NCI-H2107 treated with DMSO at 0.1 percent for 48 hours (cell line): ENCODE measurements at regions not wholly inside any gene's neighbourhood (a gene's known extent, or its start where the extent isn't known, plus 50 kb on each side); places are given as distances from the start of the nearest gene placed in this dataset.

Experiments
- DNase-seq: peaks from one replicate; lab custom pipeline; 2025; ENCODE audit not compliant: unreplicated experiment; lab: John Stamatoyannopoulos, UW

DNA sequence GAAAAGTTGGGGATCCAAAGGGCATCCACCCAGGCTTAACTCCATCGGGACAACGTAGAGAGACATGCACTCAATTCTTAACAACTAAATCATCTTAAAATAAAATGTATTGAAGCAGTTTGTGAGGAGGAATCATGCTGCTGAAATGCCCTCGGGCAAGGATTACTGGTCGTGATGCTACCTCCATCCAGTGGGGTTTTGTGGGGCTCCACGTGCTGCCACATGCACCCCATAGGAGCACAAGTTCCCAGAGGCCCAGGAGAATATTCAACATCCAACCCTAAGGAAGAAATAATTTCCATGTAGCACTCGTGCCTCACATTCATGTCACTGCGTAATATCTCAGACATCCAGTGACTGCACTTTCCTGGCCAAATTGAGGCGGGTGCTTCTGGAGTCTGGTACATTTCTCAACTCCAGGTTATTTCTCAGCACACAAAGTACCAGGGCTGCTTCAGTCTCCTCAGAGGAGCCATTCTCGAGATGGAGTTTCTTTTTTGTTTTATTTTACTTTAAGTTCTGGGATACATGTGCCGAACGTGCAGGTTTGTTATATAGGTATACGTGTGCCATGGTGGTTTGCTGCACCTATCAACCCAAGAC, 429.8 kb downstream of the FOXO1 start:
- DNase-seq = no peak

DNA sequence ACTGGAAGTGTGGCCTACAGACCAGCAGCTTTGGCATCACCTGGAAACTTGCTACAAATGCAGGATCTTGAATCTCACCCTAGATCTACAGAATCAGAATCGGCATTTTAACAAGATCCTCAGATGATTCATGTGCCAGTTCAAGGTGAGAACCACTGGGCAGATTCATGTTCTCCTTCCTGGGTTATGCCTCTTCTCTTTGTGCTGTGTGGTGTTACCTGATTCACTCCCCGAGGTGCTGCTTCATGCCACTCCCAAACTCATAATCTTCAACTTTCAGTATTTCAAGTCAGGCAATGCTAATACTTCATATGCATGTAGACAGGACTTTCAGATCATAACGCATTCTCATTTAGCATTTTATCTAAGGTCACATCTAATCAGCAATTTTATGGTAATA, 427.7 kb downstream of the FOXO1 start:
- no peak for DNase-seq

DNA sequence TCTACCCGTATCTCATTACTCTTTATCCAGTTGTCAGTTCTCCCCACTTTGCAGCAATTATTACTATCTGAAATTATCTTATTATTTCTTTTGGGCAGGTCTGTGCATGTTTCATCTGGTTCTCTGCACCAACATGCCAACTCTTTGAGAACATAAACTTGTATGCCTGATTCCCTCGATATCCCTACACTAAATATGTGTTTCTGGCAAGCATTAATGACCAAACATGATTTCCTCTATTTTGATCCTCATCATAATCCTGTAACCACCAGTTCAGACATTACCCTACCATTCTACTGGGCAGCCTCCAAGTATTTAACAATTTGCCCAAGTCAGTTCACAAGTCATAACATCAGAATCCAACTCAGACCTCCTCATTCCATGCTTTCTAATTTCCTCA, 426.1 kb downstream of the FOXO1 start:
- no peak for DNase-seq

DNA sequence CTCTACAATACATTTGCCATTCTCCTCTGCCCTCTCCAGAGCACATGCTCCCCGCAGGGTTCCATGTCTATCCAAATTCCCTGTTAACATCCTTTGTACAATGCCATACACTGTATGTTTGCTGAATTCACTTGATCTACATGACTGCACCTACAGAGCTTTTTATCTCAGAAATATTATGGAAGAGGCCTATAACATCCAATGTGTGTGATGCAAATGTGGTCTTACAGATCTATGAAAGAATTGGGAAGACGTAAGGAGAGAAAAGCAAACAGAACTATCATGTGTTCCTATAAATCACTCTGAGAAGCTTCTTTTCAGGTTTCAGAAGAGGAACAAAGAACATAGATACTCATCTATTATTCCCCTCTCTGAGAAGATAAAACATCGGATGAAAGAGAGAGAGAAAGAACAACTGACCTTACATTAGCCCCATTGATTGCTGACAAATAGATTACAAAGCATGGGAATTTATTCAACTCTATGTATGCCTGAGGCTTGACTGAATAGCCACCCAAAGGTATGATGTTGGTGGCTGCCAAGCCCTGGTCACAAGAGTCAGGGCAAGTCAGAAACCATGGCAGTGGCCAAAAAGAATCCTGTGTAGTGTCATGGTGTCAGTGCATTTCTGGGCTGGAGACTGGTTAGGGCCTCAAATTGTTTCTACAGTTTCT, 425.2 kb downstream of the FOXO1 start:
- no peak for DNase-seq

DNA sequence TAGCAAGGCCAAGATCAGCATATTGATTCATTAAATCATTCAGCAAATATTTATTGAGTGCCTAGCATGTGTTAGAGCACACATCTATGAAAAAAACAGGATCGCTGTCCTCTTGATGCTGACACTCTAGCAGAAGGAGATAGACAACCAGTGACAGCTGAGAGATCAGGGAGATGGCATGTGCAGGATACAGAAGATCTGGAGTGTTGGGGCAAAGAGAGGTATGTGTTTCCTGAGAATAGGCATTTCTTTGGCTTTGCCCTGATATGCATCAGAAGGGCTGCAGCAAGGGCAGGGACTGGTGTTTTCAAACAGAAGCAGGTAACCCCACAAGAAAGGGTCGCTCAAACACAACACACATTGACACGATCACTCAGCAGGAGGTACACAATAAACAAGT, 423.4 kb downstream of the FOXO1 start:
- no peak for DNase-seq

DNA sequence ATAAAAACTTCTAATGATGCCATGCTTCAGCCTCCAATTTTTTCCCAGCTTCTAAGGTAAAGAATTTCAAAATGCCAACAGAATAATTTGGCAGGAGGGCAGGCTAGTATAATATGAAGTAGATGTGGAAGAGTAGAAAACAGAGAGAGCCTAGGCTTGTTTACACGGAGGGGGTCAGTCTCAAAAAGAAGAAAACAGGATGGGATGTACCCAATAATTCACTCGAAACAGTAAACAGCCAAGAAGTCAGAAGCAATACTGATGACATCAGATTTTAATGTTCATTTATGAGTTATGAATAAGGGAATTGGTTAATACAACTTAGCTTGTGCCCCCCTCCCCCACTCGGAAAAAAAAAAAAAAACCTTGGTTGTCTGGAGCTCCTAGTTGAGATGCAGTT, 422.5 kb downstream of the FOXO1 start:
- DNase-seq = no peak

DNA sequence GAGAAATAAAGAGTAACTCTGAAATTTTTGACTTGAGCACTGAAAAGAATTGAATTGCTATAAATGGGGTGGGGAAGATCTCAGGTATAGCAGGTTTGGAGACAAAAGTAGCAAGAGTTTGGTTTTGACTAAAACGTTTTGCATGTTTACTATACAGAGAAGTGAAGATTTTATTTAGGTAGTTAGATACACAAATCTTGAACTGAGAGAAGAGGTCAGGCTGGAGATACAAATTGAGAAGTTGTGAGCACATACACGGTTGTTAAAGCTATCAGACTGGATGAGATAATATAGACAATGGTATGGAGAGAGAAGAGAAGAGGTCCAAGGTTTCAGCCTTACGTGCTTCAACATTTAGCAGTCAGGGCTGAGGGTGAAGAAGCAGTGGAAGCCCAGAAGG, 420.9 kb downstream of the FOXO1 start:
- DNase-seq = no peak

DNA sequence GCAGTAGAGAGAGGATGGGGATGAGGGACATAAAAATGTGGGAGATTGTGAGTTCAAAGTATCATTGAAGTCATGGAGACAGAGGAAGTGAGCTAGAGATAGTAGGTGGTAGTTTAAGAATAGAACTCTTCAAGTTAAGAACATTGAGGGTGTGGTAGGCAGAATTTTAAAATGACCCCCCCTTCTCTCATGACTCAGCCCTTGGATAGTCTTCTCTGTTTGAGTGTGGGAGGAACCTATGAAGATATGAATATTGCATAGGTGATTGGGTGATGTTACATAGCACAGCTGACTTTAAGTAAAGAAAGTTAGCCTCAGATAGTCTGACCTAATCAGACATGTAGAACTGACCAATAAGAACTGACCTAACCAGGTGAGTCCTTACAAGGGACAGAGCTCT, 418.6 kb downstream of the FOXO1 start:
- no peak for DNase-seq

DNA sequence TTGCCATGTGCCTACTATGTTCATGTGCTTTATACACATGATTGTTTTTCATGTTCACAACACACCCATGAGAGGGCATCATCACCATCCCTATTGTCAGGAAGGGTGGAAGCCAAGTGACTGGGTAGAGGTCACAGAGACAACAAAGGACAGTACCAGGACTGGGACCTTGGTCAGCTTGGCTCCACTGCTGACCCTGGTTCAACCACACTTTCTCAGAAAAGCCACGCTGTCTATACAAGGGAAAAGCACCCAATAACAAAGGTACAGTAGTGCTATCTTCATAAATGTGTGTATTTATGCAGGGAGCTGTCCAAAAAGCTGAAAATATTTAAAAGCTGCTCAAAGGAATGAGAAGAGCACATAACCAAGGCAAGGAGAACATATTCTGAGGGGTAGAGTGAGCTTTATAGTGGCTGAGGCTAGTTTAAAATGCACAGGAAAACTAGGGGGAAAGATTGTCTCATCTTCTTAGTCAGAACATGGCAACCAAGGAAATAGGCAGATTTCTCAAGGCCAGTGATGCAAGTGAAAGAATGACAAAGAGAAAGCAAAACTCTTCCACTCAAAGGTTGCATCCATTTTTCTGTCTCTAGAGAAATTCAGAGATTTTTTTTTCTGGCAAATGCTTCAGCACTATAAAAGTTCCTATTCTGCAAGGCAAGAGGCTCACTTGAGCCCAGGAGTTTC, 415.0 kb downstream of the FOXO1 start:
- DNase-seq = no peak

DNA sequence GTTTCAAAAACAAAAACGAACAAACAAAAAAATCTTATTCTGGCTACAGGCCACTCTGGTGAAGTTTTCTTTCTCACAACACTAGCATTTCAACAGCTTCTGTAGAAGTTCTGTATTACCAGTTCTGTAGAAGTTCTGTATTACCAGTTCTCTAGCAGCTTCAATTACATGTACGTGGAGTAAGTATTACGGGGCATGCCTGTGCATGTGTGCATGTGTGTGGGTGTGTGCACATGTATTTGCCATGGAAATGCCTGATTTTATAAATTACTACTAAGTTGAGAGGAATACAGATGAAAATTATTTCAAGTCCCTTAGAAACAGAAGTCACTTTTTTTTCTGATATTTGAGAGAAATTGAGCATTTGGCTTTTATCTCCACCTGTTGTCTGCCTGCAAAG, 414.2 kb downstream of the FOXO1 start:
- no peak for DNase-seq

DNA sequence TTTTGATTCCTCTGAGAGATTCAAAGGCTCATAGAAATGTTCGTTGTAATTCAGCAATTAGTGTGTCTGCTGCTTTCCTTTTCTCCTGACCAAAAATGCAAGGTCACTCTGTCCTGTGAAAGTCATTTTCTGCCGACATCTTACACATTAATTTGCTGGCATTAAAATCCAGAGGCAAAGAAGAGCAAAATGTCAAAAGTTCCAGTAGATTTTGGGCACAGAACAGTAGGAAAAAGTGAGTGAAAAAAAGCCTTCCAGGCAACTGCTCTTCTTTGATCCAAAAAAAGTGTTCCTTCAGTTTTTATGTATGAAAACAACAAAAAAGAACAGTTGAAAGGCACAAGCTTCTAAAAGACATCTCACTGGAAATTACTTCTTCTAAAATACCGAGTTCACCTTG, 413.8 kb downstream of the FOXO1 start:
- no peak for DNase-seq

DNA sequence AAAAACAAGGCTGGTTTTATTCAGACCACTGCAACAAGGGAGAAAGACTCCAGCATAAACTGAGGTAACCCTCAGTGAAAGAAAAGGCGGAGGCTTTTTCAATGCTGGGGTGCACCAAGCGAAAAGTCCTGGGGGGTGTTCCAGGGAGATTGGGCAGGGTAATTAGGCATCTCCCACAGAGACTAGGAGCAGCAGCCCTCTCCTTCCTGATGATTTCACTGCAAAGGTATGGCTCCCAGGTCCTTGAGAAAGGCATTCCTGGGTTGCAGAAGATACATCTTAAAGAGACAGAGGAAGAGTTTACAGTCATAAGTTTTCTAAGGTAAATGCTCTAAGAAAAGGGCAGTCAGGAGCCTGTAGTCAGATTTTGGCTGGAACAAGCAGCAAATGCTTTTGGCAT, 412.0 kb downstream of the FOXO1 start:
- DNase-seq = no peak

DNA sequence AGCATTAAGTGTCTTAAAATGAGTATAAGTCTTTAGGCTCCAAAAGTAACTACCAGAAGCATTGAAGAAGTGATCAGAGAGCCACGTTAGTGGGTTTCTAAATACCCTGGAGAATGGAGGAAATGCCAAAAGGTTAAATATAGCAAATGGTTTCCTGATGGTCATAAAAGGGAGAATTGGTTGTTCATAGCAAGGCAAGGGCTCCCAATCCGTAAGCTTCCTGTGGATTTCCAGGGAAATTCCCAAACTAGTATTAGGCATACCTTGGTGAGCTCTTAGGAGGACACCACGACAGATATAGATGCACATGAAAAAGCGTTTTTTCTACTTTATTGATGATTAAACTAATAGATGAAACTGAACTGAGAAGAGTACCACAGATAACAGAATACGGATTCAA, 410.9 kb downstream of the FOXO1 start:
- no peak for DNase-seq

DNA sequence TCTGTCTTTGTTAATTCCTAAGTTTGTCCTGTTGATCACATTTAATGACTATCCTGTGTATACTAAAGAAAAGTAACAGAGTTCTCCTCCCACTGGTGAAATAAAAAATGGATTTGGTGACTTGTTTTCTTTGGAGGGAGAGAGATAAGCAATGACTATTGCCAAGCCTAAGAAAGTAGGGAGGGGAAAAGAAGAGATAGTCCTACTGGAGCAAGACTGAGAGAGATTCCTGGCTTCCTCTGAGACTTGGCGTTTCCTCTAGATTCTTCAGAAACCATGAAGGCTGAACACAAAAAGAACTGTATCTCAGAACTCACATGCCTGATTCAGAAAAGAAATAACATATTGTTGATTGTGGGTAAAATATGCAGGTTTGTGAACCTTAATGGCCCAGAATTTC, 406.5 kb downstream of the FOXO1 start:
- no peak for DNase-seq

DNA sequence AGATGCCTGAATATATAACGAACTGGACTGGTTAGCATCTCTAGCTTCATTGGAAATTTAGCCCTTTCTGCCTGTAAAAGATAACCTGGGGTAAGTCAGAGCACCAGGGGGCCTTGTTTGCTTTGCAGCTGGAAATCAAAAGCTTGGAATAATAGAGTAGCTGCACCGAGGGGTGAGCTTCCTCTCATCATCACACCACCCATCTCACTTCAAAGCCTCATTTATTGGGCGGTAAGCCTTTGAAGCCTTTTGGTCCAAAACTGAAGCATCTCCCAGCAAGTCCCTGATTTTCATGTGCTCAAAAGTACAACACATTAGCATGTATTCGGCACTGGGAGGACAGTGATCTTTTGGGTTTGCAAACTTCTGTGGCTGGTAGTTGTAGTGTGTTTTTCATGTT, 405.1 kb downstream of the FOXO1 start:
- no peak for DNase-seq

DNA sequence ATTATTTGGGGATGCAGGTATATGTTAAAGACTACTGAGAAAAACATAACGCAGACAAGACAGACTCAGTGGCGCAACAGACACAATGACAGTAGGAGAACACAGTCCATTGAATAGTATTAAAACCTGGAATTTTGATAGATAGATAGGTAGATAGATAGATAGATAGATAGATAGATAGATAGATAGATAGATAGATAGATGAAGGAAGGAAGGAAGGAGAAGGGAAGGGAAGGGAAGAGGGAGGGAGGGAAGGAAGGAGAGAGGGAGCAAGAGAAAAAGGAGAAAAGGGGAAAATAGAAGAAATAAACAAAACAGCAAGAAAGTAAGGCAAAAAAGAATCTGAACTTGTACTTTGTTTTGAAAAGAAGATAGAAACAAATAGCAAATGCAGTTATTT, 404.5 kb downstream of the FOXO1 start:
- no peak for DNase-seq

DNA sequence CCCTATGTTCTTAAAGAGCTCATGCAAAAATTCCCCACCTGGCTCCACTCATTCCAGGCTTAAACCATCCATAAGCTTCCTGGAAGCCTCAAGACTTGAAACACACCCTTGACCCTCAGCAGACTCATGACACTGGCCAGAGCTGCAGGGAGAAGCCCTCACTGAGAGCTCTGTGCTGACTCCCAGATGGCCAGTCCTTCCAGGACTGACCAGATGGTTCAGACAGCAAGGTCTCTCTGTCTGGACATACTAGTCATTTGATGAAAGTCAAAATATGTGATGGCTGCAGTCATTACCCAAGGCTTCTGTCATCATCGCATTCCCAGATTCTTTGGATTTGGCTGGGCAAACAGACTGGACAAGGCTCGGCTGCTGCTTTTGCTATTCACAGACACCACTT, 397.4 kb downstream of the FOXO1 start:
- DNase-seq = no peak

DNA sequence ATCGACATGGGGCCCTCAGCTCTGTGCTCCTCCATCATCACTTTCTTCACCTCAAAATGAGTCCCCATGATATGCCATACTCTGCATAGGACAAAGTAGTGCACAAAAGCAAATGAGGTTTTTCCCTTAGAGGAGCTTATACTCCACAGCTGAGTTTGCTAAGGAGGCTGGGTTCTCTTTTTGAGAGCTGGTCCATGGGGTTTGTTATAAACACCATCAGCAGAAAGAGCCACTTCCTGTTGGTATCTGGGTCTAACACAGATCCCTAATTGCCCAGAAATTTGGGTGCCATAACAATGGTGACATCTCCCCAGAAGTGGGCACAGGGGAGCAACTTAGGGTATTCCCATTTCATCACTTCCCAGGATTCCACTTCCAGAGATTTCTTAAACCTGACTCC, 395.7 kb downstream of the FOXO1 start:
- DNase-seq = no peak

DNA sequence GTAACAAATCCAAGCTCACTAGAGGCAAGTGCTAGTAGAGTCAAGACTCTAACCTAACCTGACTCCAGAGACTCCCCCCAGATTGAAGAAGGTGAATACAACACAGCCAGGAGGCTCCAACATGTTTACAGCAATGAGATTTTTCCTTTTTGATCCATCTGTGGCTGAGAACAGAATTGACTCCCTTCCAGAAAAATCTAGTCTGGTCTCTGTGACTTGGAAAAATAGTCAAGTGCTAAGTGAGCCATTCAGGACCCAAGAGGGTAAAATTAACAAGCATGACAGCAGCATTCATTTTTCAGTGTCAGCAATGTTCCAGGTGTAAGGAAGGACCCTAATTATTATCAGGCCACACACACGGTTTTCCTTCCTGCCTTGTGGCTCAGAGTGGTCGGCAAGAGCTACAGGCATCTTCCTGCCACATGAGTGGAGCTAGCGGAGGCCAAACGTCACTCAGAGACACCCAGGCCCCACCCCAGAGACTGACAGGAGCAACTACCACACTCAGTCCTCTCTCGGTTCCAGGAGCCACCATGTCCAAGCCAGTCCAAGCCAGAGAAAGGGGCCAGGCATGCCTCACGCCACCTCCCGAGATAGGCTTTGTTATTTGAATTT, 395.1 kb downstream of the FOXO1 start:
- no peak for DNase-seq

DNA sequence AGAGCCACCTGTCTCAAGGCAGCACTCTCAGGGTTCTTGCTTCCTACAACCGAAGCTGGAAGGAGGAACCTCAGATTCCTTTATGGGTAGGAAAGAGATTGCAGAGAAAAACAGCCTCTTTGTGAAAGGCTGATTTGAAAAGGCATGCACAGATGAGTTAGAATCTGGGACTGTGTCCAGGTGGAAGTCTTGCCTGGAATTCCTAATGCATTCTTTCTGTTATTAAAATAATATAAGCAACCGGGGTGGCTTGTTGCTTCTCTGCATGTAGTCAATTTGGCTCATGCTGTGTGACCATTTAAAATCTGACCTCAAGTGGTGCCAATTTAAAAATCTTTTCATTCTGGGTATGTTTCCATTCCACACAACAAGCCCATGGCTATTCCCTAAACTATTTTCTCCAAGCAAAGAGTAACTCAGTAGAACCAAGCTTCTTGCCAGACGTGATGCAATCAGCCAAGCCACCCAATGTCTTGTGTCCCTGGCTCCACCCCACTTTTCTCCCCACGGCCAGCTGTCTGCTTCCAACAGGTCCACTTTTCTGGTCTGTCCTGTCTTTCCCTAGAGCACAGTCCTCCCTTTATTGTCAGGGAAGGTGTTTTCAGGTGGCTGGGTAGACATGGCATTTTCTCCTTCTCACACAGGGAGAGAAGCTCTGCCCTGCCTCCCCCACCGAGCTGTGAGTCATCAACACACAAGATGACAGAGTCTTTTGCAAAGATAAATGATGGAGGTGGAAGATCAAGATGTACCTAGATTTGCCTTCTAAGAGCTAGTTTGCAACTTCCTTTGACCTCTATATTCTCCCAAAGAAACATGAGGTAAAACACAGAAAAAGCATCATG, 394.3 kb downstream of the FOXO1 start:
- DNase-seq = peak; percentile 60

DNA sequence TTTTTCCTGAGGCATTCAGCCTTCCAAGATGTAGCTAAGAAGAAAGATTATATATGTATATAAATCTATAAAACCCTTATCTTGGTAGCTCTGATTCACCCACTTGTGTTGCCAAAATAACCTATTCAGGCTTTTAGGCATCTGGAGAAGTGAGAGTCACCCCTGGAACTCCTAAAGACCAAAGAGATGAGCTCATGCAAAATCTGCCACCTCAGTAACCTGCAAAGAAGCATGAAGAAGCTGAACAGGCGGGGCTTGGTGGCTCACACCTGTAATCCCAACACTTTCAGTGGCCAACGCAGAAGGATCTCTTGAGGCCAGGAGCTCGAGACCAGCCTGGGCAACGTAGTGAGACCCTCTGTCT, 393.7 kb downstream of the FOXO1 start:
- no peak for DNase-seq
